Neural cell (in vitro differentiated cells): ENCODE measurements at regions not wholly inside any gene's neighbourhood (a gene's known extent, or its start where the extent isn't known, plus 50 kb on each side); places are given as distances from the start of the nearest gene placed in this dataset.

ENCODE experiments used
- H2AFZ ChIP-seq: fragments of 200-600, 300-800 bp; sonication (generic), shearing (Covaris generic); 2 replicates; pipeline ENCODE4 v1.6.0; 2014; ENCODE audit warnings: low read depth, mild to moderate bottlenecking, antibody characterized with exemption, low read length, moderate library complexity
- H3F3A ChIP-seq: fragments of 200-600 bp; shearing (Covaris generic); 2 replicates; pipeline ENCODE4 v1.6.1; 2016; ENCODE audit warnings: mild to moderate bottlenecking, moderate library complexity, mixed read lengths, antibody characterized with exemption, low read length; ENCODE audit not compliant: insufficient read depth, poor library complexity, severe bottlenecking
- H3K27ac ChIP-seq: fragments of 200-600, 300-800 bp; sonication (generic), shearing (Covaris generic); 2 replicates; pipeline ENCODE4 v1.5.1; 2014; ENCODE audit warnings: mild to moderate bottlenecking, low read length, moderate library complexity
- H3K27me3 ChIP-seq: fragments of 300-800, 200-600 bp; sonication (generic), shearing (Covaris generic); 2 replicates; pipeline ENCODE4 v1.6.0; 2014; ENCODE audit warnings: mild to moderate bottlenecking, low read depth, low read length, moderate library complexity; ENCODE audit not compliant: insufficient read depth
- H3K36me3 ChIP-seq: fragments of 300-800, 200-600 bp; sonication (generic), shearing (Covaris generic); 2 replicates; pipeline ENCODE4 v1.5.1; 2014; ENCODE audit warnings: mild to moderate bottlenecking, antibody characterized with exemption, low read length, moderate library complexity; ENCODE audit not compliant: insufficient read depth
- H3K4me2 ChIP-seq: fragments of 300-800, 200-600 bp; sonication (generic), shearing (Covaris generic); 2 replicates; pipeline ENCODE4 v1.6.0; 2014; ENCODE audit warnings: mild to moderate bottlenecking, low read length
- H3K4me3 ChIP-seq: fragments of 300-800, 200-600 bp; sonication (generic), shearing (Covaris generic); 2 replicates; pipeline ENCODE4 v1.5.1; 2014; ENCODE audit warnings: mild to moderate bottlenecking, low read length, moderate library complexity
- H3K79me2 ChIP-seq: fragments of 200-600 bp; shearing (Covaris generic); replicated peaks from 2 replicates; pipeline ENCODE4 v1.6.0; 2014; ENCODE audit warnings: mild to moderate bottlenecking, low read length, moderate library complexity; ENCODE audit not compliant: insufficient read depth
- H3K9ac ChIP-seq: fragments of 300-800, 200-600 bp; sonication (generic), shearing (Covaris generic); 2 replicates; pipeline ENCODE4 v1.6.1; 2016; ENCODE audit warnings: mild to moderate bottlenecking, low read length, mixed read lengths
- H3K9me2 ChIP-seq: fragments of 200-600 bp; shearing (Covaris generic); 2 replicates; pipeline ENCODE4 v1.6.1; 2016; ENCODE audit warnings: mild to moderate bottlenecking, low read length, mixed read lengths; ENCODE audit not compliant: insufficient read depth
- H3K9me3 ChIP-seq: fragments of 200-600, 300-800 bp; sonication (generic), shearing (Covaris generic); 2 replicates; pipeline ENCODE4 v1.6.1; 2016; ENCODE audit warnings: mild to moderate bottlenecking, mixed run types, low read length, moderate library complexity, mixed read lengths
- H4K20me1 ChIP-seq: fragments of 200-600 bp; shearing (Covaris generic); 2 replicates; pipeline ENCODE4 v1.6.1; 2016; ENCODE audit warnings: mild to moderate bottlenecking, mixed run types; ENCODE audit not compliant: insufficient read depth
- CTCF ChIP-seq: fragments of 450-650 bp; IDR thresholded peaks from 2 replicates; pipeline ENCODE4 v1.5.1; 2014; ENCODE audit warnings: antibody characterized with exemption, mild to moderate bottlenecking, moderate library complexity; ENCODE audit not compliant: poor library complexity, severe bottlenecking
- EP300 ChIP-seq: fragments of 450-650 bp; conservative IDR thresholded peaks from 2 replicates; pipeline ENCODE4 v1.6.1; 2014; ENCODE audit warnings: antibody characterized with exemption, mild to moderate bottlenecking, moderate library complexity; ENCODE audit not compliant: poor library complexity, severe bottlenecking
- EZH2 ChIP-seq: fragments of 200-600, 300-800 bp; shearing (Covaris generic), sonication (generic); IDR thresholded peaks from 2 replicates; pipeline ENCODE4 v1.6.1; 2014; ENCODE audit warnings: antibody characterized with exemption, low read length, borderline replicate concordance, mild to moderate bottlenecking; ENCODE audit not compliant: insufficient read depth, poor library complexity, severe bottlenecking
- MXI1 ChIP-seq: fragments of 450-650 bp; conservative IDR thresholded peaks from 2 replicates; pipeline ENCODE4 v1.6.1; 2014; ENCODE audit warnings: antibody characterized with exemption, mild to moderate bottlenecking; ENCODE audit not compliant: poor library complexity, severe bottlenecking
- POLR2AphosphoS5 ChIP-seq: IDR thresholded peaks from 2 replicates; pipeline ENCODE4 v1.6.1; 2012
- RAD21 ChIP-seq: fragments of 450-650 bp; conservative IDR thresholded peaks from 2 replicates; pipeline ENCODE4 v1.6.1; 2014; ENCODE audit warnings: antibody characterized with exemption, mild to moderate bottlenecking, moderate library complexity
- REST ChIP-seq: IDR thresholded peaks from 2 replicates; pipeline ENCODE4 v1.6.1; 2012; ENCODE audit warnings: borderline replicate concordance
- SMC3 ChIP-seq: fragments of 450-650 bp; conservative IDR thresholded peaks from 2 replicates; pipeline ENCODE4 v1.6.1; 2014; ENCODE audit warnings: antibody characterized with exemption, mild to moderate bottlenecking, moderate library complexity; ENCODE audit not compliant: poor library complexity
- TAF1 ChIP-seq: IDR thresholded peaks from 2 replicates; pipeline ENCODE4 v1.6.1; 2012; ENCODE audit warnings: low read depth

GRCh38 chr4:175066923-175067627 is 148.9 kb downstream of the ADAM29 start:
- Histone ChIP-seq H4K20me1 (no peaks in the 10 kb centered on the region), H3F3A (no peaks in the 10 kb centered on the region), H3K79me2 (no peaks in the 10 kb centered on the region), H3K4me2 (no peak overlapping the region), H3K9ac (no peak overlapping the region), H3K4me3 (no peak overlapping the region), H3K27ac (no peak overlapping the region), H3K36me3 (no peaks in the 10 kb centered on the region), H3K27me3 (no peaks in the 10 kb centered on the region), H3K9me3 (no peaks in the 10 kb centered on the region), H2AFZ (no peak overlapping the region), H3K9me2 (no peaks in the 10 kb centered on the region)
- no peak for TF ChIP-seq TAF1
- TF ChIP-seq CTCF, result no peak
- no peak for TF ChIP-seq EP300
- TF ChIP-seq SMC3, result no peak
- TF ChIP-seq MXI1, result no peak
- TF ChIP-seq EZH2, result no peak
- TF ChIP-seq RAD21, result no peak
- no peak for TF ChIP-seq POLR2AphosphoS5
- no peak for TF ChIP-seq REST

GRCh38 chr4:175068266-175068665 is 150.1 kb downstream of the ADAM29 start:
- no peak for TF ChIP-seq TAF1
- TF ChIP-seq POLR2AphosphoS5, result no peak
- no peak for TF ChIP-seq SMC3
- no peak for TF ChIP-seq EZH2
- no peak overlapping the region for H2AFZ ChIP-seq
- H3K36me3 ChIP-seq, result no peaks in the 10 kb centered on the region
- H3K27me3 ChIP-seq, result no peaks in the 10 kb centered on the region
- no peaks in the 10 kb centered on the region for H4K20me1 ChIP-seq
- H3K9me2 ChIP-seq, result no peaks in the 10 kb centered on the region
- no peak overlapping the region for H3K4me3 ChIP-seq
- H3K4me2 ChIP-seq, result no peak overlapping the region
- H3K27ac ChIP-seq, result no peak overlapping the region
- H3K9me3 ChIP-seq, result no peaks in the 10 kb centered on the region
- H3K9ac ChIP-seq, result no peak overlapping the region
- H3K79me2 ChIP-seq, result no peaks in the 10 kb centered on the region
- no peaks in the 10 kb centered on the region for H3F3A ChIP-seq
